MM.1S (cell line): ENCODE measurements at regions not wholly inside any gene's neighbourhood (a gene's known extent, or its start where the extent isn't known, plus 50 kb on each side); places are given as distances from the start of the nearest gene placed in this dataset.

Experiments used
- DNase-seq: peaks from one replicate; pipeline ENCODE4 v3.0.0-alpha.2; 2015
- H2AFZ ChIP-seq: fragments of 300-600 bp; sonication (generic); 2 replicates; pipeline ENCODE4 v1.6.0; 2016; ENCODE audit warnings: antibody characterized with exemption, low read length
- H3F3A ChIP-seq: fragments of 300-600 bp; sonication (generic); 2 replicates; pipeline ENCODE4 v1.6.1; 2016; ENCODE audit warnings: mild to moderate bottlenecking, antibody characterized with exemption, low read length, moderate library complexity, mixed read lengths; ENCODE audit not compliant: insufficient read depth
- H3K27ac ChIP-seq: fragments of 300-600 bp; sonication (generic); 2 replicates; pipeline ENCODE4 v1.5.1; 2016; ENCODE audit warnings: mild to moderate bottlenecking, low read length
- H3K27me3 ChIP-seq: fragments of 300-600 bp; sonication (generic); replicated peaks from 2 replicates; pipeline ENCODE4 v1.6.0; 2016; ENCODE audit warnings: low read length; ENCODE audit not compliant: insufficient read depth
- H3K36me3 ChIP-seq: fragments of 300-600 bp; sonication (generic); replicated peaks from 2 replicates; pipeline ENCODE4 v1.6.1; 2016; ENCODE audit warnings: mild to moderate bottlenecking, low read length, mixed read lengths; ENCODE audit not compliant: insufficient read depth
- H3K4me1 ChIP-seq: fragments of 300-600 bp; sonication (generic); 2 replicates; pipeline ENCODE4 v1.6.1; 2016; ENCODE audit warnings: low read length, mixed read lengths
- H3K4me2 ChIP-seq: fragments of 300-600 bp; sonication (generic); 2 replicates; pipeline ENCODE4 v1.6.0; 2016; ENCODE audit warnings: low read depth, low read length
- H3K4me3 ChIP-seq: fragments of 300-600 bp; sonication (generic); 2 replicates; pipeline ENCODE4 v1.5.1; 2016; ENCODE audit warnings: low read length, mixed read lengths
- H3K79me2 ChIP-seq: fragments of 300-600 bp; sonication (generic); 2 replicates; pipeline ENCODE4 v1.6.1; 2016; ENCODE audit warnings: mixed run types, low read length, mixed read lengths
- H3K9ac ChIP-seq: fragments of 300-600 bp; sonication (generic); 2 replicates; pipeline ENCODE4 v1.6.1; 2016; ENCODE audit warnings: low read length, mixed read lengths
- H3K9me2 ChIP-seq: fragments of 300-600 bp; sonication (generic); replicated peaks from 2 replicates; pipeline ENCODE4 v1.6.1; 2016; ENCODE audit warnings: mild to moderate bottlenecking, low read length, mixed read lengths; ENCODE audit not compliant: insufficient read depth
- H3K9me3 ChIP-seq: fragments of 300-600 bp; sonication (generic); replicated peaks from 2 replicates; pipeline ENCODE4 v1.6.1; 2016; ENCODE audit warnings: mild to moderate bottlenecking, low read length, mixed read lengths; ENCODE audit not compliant: insufficient read depth
- H4K20me1 ChIP-seq: fragments of 300-600 bp; sonication (generic); 2 replicates; pipeline ENCODE4 v1.6.1; 2016; ENCODE audit warnings: mild to moderate bottlenecking, low read length, moderate library complexity, mixed read lengths; ENCODE audit not compliant: insufficient read depth
- CTCF ChIP-seq: fragments of 300-600 bp; sonication (generic); IDR thresholded peaks from 2 replicates; pipeline ENCODE4 v1.5.1; 2016; ENCODE audit warnings: antibody characterized with exemption, low read length, mixed read lengths
- EZH2 ChIP-seq: fragments of 300-600 bp; sonication (generic); optimal IDR thresholded peaks from 2 replicates; pipeline ENCODE3; 2017; ENCODE audit warnings: low read depth, mild to moderate bottlenecking, antibody characterized with exemption, low read length, mixed read lengths
- EZH2phosphoT487 ChIP-seq: fragments of 300-600 bp; sonication (generic); IDR thresholded peaks from 2 replicates; pipeline ENCODE4 v1.6.1; 2018; ENCODE audit warnings: antibody characterized with exemption, low read length

- Histone ChIP-seq H4K20me1 (no peaks in the 10 kb centered on the region), H3K9me2 (no peaks in the 10 kb centered on the region), H3K27ac (no peak overlapping the region), H3K4me3 (no peak overlapping the region), H3K79me2 (no peaks in the 10 kb centered on the region), H3F3A (no peaks in the 10 kb centered on the region), H3K36me3 (no peaks in the 10 kb centered on the region), H3K27me3 (no peaks in the 10 kb centered on the region), H3K4me2 (no peak overlapping the region), H2AFZ (no peak overlapping the region), H3K9me3 (no peaks in the 10 kb centered on the region), H3K4me1 (no peaks in the 10 kb centered on the region), H3K9ac (no peak overlapping the region)
- peak; percentile 73 for DNase-seq
- TF ChIP-seq EZH2 (no peak), EZH2phosphoT487 (no peak), CTCF (peak; percentile 66)
These were observed 77.0 kb downstream of the ZNF280B start for GRCh38 chr22:22431271-22432220.

- no peak overlapping the region for H3K27ac ChIP-seq
- no peak for DNase-seq
- no peaks in the 10 kb centered on the region for H4K20me1 ChIP-seq
- no peaks in the 10 kb centered on the region for H3F3A ChIP-seq
- no peaks in the 10 kb centered on the region for H3K36me3 ChIP-seq
- H3K9me3 ChIP-seq: no peaks in the 10 kb centered on the region
- H3K4me3 ChIP-seq: no peak overlapping the region
- no peaks in the 10 kb centered on the region for H3K9me2 ChIP-seq
- no peak for TF ChIP-seq EZH2phosphoT487
- TF ChIP-seq CTCF: no peak
- no peak for TF ChIP-seq EZH2
- no peak overlapping the region for H2AFZ ChIP-seq
- H3K4me2 ChIP-seq: no peak overlapping the region
- no peak overlapping the region for H3K9ac ChIP-seq
- H3K27me3 ChIP-seq: no peaks in the 10 kb centered on the region
- no peaks in the 10 kb centered on the region for H3K79me2 ChIP-seq
- H3K4me1 ChIP-seq: no peaks in the 10 kb centered on the region
These were observed 76.1 kb downstream of the ZNF280B start for GRCh38 chr22:22432479-22432878.

- Histone ChIP-seq H4K20me1 (no peaks in the 10 kb centered on the region), H3K27me3 (no peaks in the 10 kb centered on the region)
- DNase-seq: no peak
These were observed 75.6 kb downstream of the ZNF280B start for GRCh38 chr22:22432937-22433336.

GRCh38 chr22:22433770-22434169, 74.8 kb downstream of the ZNF280B start:
- Histone ChIP-seq H3K4me2 (no peak overlapping the region), H4K20me1 (no peaks in the 10 kb centered on the region), H3K36me3 (no peaks in the 10 kb centered on the region), H3K27ac (no peak overlapping the region), H3K9me3 (no peaks in the 10 kb centered on the region), H3K4me3 (no peak overlapping the region), H2AFZ (no peak overlapping the region), H3K79me2 (no peaks in the 10 kb centered on the region), H3F3A (no peaks in the 10 kb centered on the region), H3K9ac (no peak overlapping the region), H3K27me3 (no peaks in the 10 kb centered on the region), H3K4me1 (no peaks in the 10 kb centered on the region), H3K9me2 (no peaks in the 10 kb centered on the region)
- TF ChIP-seq EZH2phosphoT487: no peak
- no peak for TF ChIP-seq EZH2
- no peak for TF ChIP-seq CTCF
- no peak for DNase-seq

More at GRCh38 chr22:22432937-22433336, 75.6 kb downstream of the ZNF280B start:
- Histone ChIP-seq H3K4me2 (no peak overlapping the region), H3K36me3 (no peaks in the 10 kb centered on the region), H3K9ac (no peak overlapping the region), H3K4me3 (no peak overlapping the region), H3K9me3 (no peaks in the 10 kb centered on the region), H3K27ac (no peak overlapping the region), H3F3A (no peaks in the 10 kb centered on the region), H3K4me1 (no peaks in the 10 kb centered on the region), H3K9me2 (no peaks in the 10 kb centered on the region), H3K79me2 (no peaks in the 10 kb centered on the region), H2AFZ (no peak overlapping the region)
- no peak for TF ChIP-seq EZH2
- no peak for TF ChIP-seq EZH2phosphoT487
